Endothelial cell (in vitro differentiated cells): ENCODE measurements at regions not wholly inside any gene's neighbourhood (a gene's known extent, or its start where the extent isn't known, plus 50 kb on each side); places are given as distances from the start of the nearest gene placed in this dataset.

Experiments
- DNase-seq: peaks from one replicate; pipeline ENCODE4 v3.0.0; 2021; ENCODE audit warnings: low spot score
- H3K27ac Mint-ChIP-seq: one replicate; pipeline ENCODE4 v1.8.0; 2021; ENCODE audit warnings: mixed read lengths, inconsistent platforms; ENCODE audit not compliant: unreplicated experiment
- H3K27me3 Mint-ChIP-seq: one replicate; pipeline ENCODE4 v1.8.0; 2021; ENCODE audit warnings: mild to moderate bottlenecking, moderate library complexity, mixed read lengths, inconsistent platforms; ENCODE audit not compliant: unreplicated experiment
- H3K36me3 Mint-ChIP-seq: one replicate; pipeline ENCODE4 v1.8.0; 2021; ENCODE audit warnings: mild to moderate bottlenecking, low read depth, mixed read lengths, inconsistent platforms; ENCODE audit not compliant: unreplicated experiment
- H3K4me1 Mint-ChIP-seq: one replicate; pipeline ENCODE4 v1.8.0; 2021; ENCODE audit warnings: mild to moderate bottlenecking, mixed read lengths, inconsistent platforms; ENCODE audit not compliant: unreplicated experiment
- H3K4me3 Mint-ChIP-seq: one replicate; pipeline ENCODE4 v1.8.0; 2021; ENCODE audit warnings: mild to moderate bottlenecking, mixed read lengths, inconsistent platforms; ENCODE audit not compliant: unreplicated experiment
- H3K9me3 Mint-ChIP-seq: one replicate; pipeline ENCODE4 v1.8.0; 2021; ENCODE audit warnings: mixed read lengths, inconsistent platforms; ENCODE audit not compliant: unreplicated experiment
- TF ChIP-seq, protein P1 (sequence below): fragments of 200-600 bp; sonication (generic); IDR thresholded peaks from one replicate; pipeline ENCODE4 v1.5.0; 2021; ENCODE audit warnings: antibody characterized with exemption; ENCODE audit not compliant: unreplicated experiment

DNA sequence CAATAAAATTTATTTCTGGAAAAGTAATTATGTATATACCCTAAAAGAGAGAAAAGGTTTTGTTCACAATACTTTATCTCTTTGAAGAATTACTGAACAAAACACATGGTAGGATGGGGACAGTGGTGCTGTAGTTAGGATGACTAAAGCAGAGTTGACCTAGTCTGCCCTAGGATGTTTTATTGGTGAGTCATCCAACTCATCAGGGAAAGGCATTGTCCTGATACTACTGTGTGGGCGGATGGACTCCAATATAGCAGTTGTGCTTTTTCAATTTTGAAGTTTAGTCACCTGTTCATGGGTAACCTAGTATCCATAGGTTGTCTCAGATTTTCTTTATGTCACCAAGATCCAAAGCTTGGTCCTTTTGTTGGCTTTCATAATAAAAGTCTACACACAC is 53.3 kb upstream of the EYS start:
- Mint-ChIP-seq H3K27me3 (no peaks in the 10 kb centered on the region), H3K4me1 (no peaks in the 10 kb centered on the region), H3K4me3 (no peak overlapping the region), H3K9me3 (no peaks in the 10 kb centered on the region), H3K27ac (no peak overlapping the region), H3K36me3 (no peaks in the 10 kb centered on the region)
- DNase-seq: no peak
- TF ChIP-seq, protein P1, sequence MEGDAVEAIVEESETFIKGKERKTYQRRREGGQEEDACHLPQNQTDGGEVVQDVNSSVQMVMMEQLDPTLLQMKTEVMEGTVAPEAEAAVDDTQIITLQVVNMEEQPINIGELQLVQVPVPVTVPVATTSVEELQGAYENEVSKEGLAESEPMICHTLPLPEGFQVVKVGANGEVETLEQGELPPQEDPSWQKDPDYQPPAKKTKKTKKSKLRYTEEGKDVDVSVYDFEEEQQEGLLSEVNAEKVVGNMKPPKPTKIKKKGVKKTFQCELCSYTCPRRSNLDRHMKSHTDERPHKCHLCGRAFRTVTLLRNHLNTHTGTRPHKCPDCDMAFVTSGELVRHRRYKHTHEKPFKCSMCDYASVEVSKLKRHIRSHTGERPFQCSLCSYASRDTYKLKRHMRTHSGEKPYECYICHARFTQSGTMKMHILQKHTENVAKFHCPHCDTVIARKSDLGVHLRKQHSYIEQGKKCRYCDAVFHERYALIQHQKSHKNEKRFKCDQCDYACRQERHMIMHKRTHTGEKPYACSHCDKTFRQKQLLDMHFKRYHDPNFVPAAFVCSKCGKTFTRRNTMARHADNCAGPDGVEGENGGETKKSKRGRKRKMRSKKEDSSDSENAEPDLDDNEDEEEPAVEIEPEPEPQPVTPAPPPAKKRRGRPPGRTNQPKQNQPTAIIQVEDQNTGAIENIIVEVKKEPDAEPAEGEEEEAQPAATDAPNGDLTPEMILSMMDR: no peak
